ENCODE measurements at regions not wholly inside any gene's neighbourhood (a gene's known extent, or its start where the extent isn't known, plus 50 kb on each side); places are given as distances from the start of the nearest gene placed in this dataset.

GRCh38 chr13:31890946-31891345 is 140.6 kb upstream of the FRY start:
- TF ChIP-seq, protein P1, sequence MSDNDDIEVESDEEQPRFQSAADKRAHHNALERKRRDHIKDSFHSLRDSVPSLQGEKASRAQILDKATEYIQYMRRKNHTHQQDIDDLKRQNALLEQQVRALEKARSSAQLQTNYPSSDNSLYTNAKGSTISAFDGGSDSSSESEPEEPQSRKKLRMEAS (IDR thresholded peaks at IDR 0.05; ENCODE audit: low read depth, low read length), result no peak
- no peak for TF ChIP-seq CTCF (IDR thresholded peaks at IDR 0.05; ENCODE audit: low read depth, low read length)
- no peak for TF ChIP-seq POLR2A (IDR thresholded peaks at IDR 0.05; ENCODE audit: extremely low read depth, insufficient read length)
- no peak for TF ChIP-seq MYC (IDR thresholded peaks at IDR 0.05; ENCODE audit: low read depth, low read length)

Measured in NB4 (cell line).